NK-92 treated with Interleukin-12 subunit alpha and Interleukin-12 subunit beta, amount 100 ng/mL, for 24 hours (cell line): ENCODE measurements at regions not wholly inside any gene's neighbourhood (a gene's known extent, or its start where the extent isn't known, plus 50 kb on each side); places are given as distances from the start of the nearest gene placed in this dataset.
"Not testable (repeated sequence)": the region's sequence is repeated elsewhere in the genome, so short reads cannot be mapped to it uniquely, and the experiment has no call there.

Experiments
- DNase-seq: peaks from one replicate; lab custom pipeline; 2025; lab: John Stamatoyannopoulos, UW

GRCh38 chr5:158061451-158061850 is 202.5 kb upstream of the CLINT1 start:
- DNase-seq = no peak

DNA sequence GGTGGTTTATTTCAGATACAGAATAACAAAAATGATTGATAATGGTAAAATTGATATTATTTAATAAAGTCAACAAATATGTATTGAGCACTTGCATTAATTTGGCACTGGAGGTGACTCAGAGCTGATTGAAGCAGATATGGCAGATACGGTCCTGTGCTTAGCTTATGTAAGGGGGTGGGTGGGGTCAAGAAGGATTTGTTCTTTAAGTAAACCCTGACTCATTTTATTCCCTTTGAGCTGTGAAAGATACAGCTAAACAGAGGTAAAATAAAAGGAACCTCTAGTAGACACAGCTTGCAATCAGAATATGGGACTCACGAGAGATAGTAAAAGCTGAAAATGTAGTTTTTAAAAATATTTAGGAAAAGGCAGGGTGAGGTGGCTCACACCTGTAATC is 201.3 kb upstream of the CLINT1 start:
- DNase-seq = no peak

GRCh38 chr5:158058208-158059120 is 199.5 kb upstream of the CLINT1 start:
- DNase-seq = no peak

DNA sequence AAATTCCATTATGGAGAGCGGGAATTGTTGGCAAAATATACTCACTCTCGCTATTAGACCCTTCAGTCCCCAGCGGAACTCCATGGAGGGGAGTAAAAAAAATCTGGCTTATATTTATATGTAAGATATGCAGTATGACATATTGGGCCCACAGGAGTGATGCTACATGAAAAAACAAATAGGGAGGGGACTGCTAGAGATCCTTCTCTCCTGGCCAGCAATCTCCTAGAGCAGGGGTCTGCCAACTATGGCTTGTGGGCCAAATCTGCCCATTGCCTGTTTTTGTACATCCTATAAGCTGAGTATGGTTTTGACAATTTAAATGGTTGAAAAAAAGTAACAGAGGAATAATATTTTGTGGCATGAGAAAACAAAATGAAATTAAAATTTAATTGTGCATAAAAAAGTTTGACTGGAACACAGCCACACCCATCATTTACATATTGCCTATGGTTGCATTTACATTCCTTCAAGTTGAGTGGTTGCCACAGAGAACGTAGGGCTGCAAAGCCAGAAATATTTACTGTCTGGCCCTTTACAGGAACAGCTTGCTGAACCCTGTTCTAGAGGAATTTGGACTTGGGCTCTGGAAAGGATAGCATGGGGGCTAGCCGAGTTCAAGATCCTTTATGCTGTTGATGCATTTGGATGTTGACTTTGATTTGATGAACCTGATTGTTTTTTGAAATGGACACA is 197.3 kb upstream of the CLINT1 start:
- no peak for DNase-seq

DNA sequence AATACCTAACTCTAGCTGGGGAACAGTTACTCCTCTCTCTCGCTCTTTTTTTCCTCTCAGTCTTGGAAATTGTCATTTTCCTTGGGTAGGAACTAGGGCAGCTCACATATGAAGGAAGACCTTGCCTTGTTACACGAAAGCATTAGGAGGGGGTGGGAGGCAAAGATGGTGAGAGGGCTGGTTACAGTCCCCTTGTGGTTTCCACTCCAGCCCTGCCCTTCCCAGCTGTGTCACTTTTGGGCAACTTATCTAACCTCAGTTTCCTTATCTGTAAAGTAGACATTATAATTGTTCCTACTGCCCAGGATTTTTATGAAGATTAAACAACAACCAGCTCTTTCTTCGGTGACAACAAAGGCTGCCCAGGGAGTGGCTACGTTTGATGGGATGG is 196.2 kb upstream of the CLINT1 start:
- DNase-seq = no peak

- no peak for DNase-seq
Measured at GRCh38 chr5:158054223-158055110, 195.5 kb upstream of the CLINT1 start.

- DNase-seq = no peak
Measured at GRCh38 chr5:158051036-158051435, 192.1 kb upstream of the CLINT1 start.

DNA sequence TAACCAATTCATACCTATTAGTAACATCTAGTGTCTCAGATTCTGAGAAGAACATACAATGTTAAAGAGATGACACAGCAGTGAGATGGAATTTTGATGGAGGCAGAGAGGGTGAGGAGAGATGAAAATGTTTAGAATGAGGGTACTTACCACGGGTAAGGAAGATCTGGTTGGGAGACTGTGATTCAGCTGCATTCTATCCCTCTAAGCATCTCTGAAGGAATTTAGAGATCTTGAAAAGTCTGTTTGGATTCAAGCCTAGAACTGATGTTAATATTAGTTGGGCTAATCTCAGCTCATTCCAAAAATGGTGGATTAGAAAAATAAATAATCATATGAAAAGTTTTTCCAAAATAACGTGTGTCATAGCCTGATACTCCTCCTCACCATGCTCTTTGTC is 191.5 kb upstream of the CLINT1 start:
- DNase-seq = no peak

- no peak for DNase-seq
Measured at GRCh38 chr5:158049459-158049858, 190.5 kb upstream of the CLINT1 start.

DNA sequence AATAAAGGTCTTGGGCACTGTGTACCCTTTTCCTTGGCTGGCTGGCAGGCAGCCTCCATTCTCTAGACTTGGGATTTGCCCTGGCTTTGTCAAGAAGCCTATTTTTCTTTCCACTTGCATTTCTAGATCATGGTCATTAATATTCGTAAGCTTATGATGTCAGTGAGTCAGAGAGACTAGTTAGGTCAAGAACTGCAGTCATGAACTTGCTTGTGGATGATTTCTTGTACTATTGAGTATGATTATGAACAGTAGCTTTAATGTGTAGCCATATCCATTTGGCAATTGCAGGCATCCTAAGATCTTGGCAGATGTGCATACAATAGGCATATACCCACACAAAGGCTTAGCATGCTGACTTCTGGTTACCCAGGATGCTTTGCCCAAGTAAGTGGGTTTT is 186.8 kb upstream of the CLINT1 start:
- DNase-seq = no peak

DNA sequence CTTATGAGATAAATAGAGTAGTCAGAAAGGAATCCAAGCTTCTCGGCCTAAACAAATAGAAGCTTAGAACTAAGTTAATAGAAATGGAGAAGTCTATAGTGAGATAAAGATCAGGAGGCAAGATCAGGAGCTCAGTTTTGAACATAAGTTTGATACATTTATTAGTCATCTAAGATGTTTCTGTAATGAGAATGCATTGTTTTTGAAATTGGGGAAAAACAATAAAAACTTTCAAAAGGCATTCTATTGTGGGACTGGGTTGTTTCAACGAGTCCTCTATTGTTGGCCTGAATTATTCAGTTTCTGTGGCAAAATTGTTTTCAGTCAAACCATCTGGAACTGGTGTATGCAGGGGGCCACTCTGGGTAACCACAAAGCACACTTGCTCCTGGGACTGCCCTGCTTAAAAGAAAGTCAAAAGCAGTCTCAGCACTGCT is 181.0 kb upstream of the CLINT1 start:
- no peak for DNase-seq

GRCh38 chr5:158039441-158039840 is 180.5 kb upstream of the CLINT1 start:
- DNase-seq = no peak

DNA sequence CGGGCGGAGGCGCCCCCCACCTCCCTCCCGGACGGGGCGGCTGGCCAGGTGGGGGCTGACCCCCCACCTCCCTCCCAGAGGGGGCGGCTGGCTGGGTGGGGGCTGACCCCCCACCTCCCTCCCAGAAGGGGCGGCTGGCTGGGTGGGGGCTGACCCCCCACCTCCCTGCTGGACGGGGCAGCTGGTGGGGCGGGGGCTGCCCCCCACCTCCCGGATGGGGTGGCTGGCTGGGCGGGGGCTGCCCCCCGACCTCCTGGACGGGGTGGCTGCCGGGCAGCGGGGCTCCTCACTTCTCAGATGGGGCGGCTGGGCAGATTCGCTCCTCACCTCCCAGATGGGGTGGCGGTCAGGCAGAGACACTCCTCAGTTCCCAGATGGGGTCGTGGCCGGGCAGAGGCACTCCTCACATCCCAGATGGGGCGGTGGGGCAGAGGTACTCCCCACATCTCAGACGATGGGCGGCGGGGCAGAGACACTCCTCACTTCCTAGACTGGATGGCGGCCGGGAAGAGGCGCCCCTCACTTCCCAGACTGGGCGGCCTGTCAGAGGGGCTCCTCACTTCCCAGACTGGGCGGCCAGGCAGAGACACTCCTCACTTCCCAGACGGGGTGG is 178.1 kb upstream of the CLINT1 start:
- DNase-seq = not testable (repeated sequence)

DNA sequence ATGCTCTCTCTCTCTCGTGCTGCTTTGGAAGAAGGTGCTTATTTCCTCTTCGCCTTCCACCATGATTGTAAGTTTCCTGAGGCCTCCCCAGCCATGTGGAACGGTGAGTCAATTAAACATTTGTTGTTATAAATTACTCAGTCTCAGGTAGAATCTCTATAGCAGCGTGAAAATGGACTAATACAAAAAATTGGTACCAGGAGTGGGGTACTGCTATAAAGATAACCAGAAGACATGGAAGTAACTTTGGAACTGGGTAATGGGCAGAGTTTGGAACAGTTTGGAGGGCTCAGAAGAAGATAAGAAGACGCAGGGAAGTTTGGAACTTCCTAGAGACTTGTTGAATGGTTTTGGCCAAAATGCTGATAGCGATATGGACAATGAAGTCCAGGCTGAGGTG is 175.6 kb upstream of the CLINT1 start:
- not testable (repeated sequence) for DNase-seq

DNA sequence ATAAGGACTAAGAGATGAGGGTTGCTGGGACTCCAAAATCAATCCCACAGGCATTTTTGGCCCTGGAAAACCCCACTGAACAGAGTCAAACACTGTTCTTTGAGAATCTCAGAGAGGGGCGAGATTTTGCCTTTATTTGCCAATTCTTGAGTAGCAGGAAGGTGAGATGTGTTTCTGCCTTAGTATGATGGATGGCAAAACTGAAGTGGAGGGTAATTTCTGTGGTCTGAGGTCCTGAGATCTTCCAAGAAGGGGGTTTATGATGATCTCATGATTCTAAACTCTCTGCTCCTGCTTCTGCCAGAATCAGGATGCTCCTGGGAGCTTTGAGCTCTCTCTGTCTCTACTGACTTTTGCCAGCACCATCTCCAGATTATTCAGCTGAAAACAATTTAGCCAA is 174.8 kb upstream of the CLINT1 start:
- no peak for DNase-seq

GRCh38 chr5:158033076-158033475 is 174.1 kb upstream of the CLINT1 start:
- no peak for DNase-seq

DNA sequence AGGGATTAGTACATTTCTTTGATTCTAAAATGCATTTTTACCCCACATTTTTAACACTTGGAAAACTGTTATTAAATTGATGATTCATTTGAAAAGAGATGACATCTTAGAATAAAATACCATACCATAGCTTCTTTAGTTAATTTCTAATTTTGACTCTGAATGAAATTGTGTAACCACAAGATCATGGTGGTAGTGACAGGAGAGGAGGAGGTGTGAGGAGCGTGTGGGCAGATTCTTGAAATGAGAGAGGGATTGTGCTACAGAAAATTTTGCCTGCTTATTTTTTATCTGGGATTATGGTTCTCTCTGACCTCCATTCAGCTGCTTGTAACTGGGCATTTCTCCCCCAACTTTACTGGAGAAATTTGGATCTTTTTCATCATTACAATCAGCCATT is 173.3 kb upstream of the CLINT1 start:
- no peak for DNase-seq

DNA sequence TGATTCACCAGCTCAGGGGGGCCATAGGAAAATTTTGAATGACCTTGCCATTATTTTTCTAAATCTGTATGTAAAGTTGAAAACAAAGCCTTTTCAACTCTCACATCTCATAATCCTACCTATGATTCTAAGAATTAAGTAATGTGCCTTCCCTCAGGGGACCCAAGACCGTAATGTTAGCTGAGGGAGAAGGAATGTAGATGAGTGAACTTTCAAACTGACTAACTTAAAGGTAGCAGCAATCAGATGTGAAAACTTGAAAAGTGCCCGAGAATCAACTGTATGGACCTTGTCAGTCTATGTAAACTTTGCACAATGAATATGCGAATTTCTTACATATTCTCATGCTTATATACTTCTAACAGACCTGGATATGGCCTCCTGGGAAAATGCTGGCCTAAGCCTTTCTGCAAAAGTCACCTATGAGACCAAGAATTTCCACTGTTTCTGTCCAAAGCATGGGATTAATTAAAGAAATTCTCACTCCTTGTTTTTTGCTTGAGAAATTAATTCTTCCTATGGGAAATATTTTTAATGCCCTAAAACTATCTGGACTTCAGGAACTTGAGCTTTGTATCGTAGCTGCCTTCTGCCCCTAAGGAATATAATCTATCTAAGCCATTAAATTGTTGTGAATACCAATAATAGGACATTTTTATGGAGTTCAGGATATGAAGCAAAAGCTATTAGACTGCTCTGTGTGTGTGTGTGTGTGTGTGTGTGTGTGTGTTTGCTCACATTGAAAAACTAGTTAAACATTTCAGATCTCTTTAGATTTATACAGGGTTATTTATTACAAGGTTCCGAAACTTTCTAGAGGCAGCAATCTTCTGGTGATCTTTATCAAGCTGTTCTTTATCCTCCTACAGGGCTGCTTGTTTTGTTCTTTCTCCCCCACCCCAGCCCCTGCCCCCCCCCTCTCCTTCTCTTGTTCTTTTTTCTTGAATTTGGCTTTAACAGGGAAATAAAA is 169.1 kb upstream of the CLINT1 start:
- no peak for DNase-seq

GRCh38 chr5:158026304-158027031 is 167.5 kb upstream of the CLINT1 start:
- no peak for DNase-seq

DNA sequence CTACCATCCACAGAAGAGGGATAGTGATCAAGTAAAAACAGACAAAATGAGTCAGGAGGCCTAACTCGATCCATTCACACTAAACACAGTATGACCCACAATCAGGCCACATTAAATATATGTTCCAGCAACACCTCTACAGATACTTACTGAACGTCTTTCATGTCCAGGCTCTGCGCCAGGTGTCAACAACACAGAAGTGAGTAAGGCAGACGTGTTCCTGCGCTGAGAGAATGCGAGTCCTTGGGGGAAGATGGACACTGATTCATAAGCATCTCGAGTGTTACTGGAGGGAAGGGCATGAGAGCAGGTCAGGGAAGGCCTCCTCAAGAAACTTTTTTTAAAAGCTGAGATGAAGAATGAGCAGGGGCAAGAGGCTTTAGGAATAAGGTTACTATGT is 164.3 kb upstream of the CLINT1 start:
- DNase-seq = no peak
